ENCODE measurements at regions not wholly inside any gene's neighbourhood (a gene's known extent, or its start where the extent isn't known, plus 50 kb on each side); places are given as distances from the start of the nearest gene placed in this dataset.

DNA sequence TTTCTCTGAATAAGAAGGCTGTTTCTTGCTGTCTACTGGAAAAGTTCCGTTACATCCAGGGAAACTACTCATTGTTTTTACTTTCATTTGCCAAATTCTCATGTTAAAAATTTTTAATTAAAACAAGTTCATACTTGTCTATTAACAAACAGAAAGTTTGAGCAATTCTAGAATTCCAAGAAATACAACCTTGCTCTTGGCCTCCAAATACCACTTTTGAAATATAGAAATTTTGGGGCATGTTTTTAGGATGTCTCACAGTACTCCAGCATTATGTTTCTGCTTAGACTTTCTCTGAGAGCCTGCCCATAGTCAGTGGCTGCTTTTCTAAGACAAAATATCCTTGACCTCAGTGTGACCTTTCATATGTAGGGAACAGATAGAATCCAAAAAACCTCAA lies 228.7 kb upstream of the RND3 start:
- H3K18ac ChIP-seq (ENCODE audit: insufficient read length, low read depth, low read length): no peak overlapping the region
- no peaks in the 10 kb centered on the region for H3K79me1 ChIP-seq (ENCODE audit: insufficient read depth, low read depth, low read length, poor library complexity, severe bottlenecking)
- Mint-ChIP-seq H3K4me1 (peaks cover 5 to 9% of the 10 kb centered on the region in 2 experiments; a peak in 3 of 4 replicates), H3K9me3 (no peaks in the 10 kb centered on the region; a peak in 1 of 5 replicates), H3K27ac (no peak overlapping the region), H3K4me3 (no peak overlapping the region), H3K27me3 (ENCODE audit: low read depth) (no peaks in the 10 kb centered on the region), H3K36me3 (ENCODE audit: insufficient read depth in 1 of 3, low read depth in 3 of 3) (peaks cover 0 to 3% (median 0%) of the 10 kb centered on the region in 3 experiments; a peak in 3 of 7 replicates)
- H2BK120ac ChIP-seq (ENCODE audit: low read depth, low read length, poor library complexity, severe bottlenecking): no peak overlapping the region
- no peaks in the 10 kb centered on the region for H3K27me3 ChIP-seq (ENCODE audit: insufficient read depth, low read length)
- H3K4me2 ChIP-seq (ENCODE audit: insufficient read depth, insufficient read length, low read length): no peak overlapping the region
- no peak overlapping the region for H2AK5ac ChIP-seq (ENCODE audit: insufficient read length, low read length)
- H4K8ac ChIP-seq (replicated peaks; ENCODE audit: insufficient read length, low read depth, low read length): no peak overlapping the region
- no peak overlapping the region for H3K14ac ChIP-seq (ENCODE audit: insufficient read depth, low read length)
- H3K23me2 ChIP-seq (ENCODE audit: insufficient read length, low read depth, low read length, poor library complexity, severe bottlenecking): no peaks in the 10 kb centered on the region
- no peak overlapping the region for H3T11ph ChIP-seq (ENCODE audit: low read length)
- no peak overlapping the region for H2BK20ac ChIP-seq (ENCODE audit: low read depth, low read length, poor library complexity, severe bottlenecking)
- H3K9ac ChIP-seq (ENCODE audit: extremely low read depth, insufficient read length, low read length): no peak overlapping the region
- no peaks in the 10 kb centered on the region for H4K20me1 ChIP-seq (ENCODE audit: control insufficient read depth, insufficient read depth, insufficient read length)
- H3K9me3 ChIP-seq (ENCODE audit: control insufficient read depth, low read depth, low read length): no peaks in the 10 kb centered on the region
- H3K79me2 ChIP-seq (ENCODE audit: insufficient read depth, low read length): no peaks in the 10 kb centered on the region
- no peaks in the 10 kb centered on the region for H3K4me1 ChIP-seq (ENCODE audit: insufficient read depth, low read length)
- no peak overlapping the region for H4K5ac ChIP-seq (ENCODE audit: insufficient read length, low read depth, low read length)
- no peak overlapping the region for H3K23ac ChIP-seq (ENCODE audit: insufficient read length, low read depth, low read length)
- TF ChIP-seq, protein P1, sequence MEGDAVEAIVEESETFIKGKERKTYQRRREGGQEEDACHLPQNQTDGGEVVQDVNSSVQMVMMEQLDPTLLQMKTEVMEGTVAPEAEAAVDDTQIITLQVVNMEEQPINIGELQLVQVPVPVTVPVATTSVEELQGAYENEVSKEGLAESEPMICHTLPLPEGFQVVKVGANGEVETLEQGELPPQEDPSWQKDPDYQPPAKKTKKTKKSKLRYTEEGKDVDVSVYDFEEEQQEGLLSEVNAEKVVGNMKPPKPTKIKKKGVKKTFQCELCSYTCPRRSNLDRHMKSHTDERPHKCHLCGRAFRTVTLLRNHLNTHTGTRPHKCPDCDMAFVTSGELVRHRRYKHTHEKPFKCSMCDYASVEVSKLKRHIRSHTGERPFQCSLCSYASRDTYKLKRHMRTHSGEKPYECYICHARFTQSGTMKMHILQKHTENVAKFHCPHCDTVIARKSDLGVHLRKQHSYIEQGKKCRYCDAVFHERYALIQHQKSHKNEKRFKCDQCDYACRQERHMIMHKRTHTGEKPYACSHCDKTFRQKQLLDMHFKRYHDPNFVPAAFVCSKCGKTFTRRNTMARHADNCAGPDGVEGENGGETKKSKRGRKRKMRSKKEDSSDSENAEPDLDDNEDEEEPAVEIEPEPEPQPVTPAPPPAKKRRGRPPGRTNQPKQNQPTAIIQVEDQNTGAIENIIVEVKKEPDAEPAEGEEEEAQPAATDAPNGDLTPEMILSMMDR (conservative IDR thresholded peaks at IDR 0.05): no peak
- no peak overlapping the region for H2BK5ac ChIP-seq (ENCODE audit: insufficient read length, low read length)
- H4K91ac ChIP-seq (ENCODE audit: insufficient read length, low read depth, low read length): no peak overlapping the region
- no peak overlapping the region for H2BK12ac ChIP-seq (ENCODE audit: insufficient read length, low read depth, low read length)
- no peak for DNase-seq
- no peak overlapping the region for H3K4ac ChIP-seq (ENCODE audit: low read depth, low read length)
- no peak overlapping the region for H3K56ac ChIP-seq (ENCODE audit: insufficient read length, low read depth, low read length)
- WGBS (ENCODE audit: extremely low coverage, insufficient read length, low lambda C conversion rate): no CpG with 5 or more reads among the region's 1 CpG
- H2AFZ ChIP-seq (ENCODE audit: low read length): no peak overlapping the region
- H2BK15ac ChIP-seq (ENCODE audit: low read depth, low read length): no peak overlapping the region
- no peak overlapping the region for H3K27ac ChIP-seq (ENCODE audit: insufficient read length, low read depth, low read length)

Measured in H9 (cell line).